ENCODE measurements at regions not wholly inside any gene's neighbourhood (a gene's known extent, or its start where the extent isn't known, plus 50 kb on each side); places are given as distances from the start of the nearest gene placed in this dataset.
"Not testable (repeated sequence)": the region's sequence is repeated elsewhere in the genome, so short reads cannot be mapped to it uniquely, and the experiment has no call there.

DNA sequence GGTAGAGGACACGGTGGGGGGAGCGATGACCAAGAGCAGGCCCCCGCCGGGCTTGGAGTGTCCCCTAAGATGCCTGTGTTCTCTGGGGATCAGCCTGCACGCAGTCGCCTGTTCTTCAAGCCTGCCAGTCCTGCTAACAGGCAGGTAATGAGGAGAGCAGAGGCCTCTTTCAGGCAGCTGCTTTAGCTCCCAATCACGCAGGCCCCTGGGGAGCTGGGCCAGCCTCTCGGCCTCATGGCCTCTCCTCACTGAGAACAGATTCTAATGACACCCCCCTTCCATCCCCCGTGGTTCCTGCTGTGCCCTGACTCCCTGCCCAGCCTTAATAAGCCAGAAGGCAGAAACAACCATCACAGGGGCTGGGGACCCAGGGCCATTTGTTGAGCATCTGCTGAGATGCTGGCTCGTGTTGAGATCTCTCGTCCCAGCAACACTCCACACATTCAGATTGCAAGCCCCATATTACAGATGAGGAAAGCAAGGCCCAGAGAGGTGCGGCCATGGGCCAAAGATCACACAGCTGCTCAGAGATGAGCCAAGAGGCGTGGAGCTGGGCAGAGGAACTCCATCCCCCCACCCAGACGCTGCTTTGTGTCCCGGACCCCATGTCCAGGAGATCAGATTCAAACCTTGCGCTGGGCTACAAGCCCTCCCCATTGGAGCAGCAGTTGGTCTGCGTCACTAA, 71.6 kb upstream of the CASZ1 start:
- no peak for DNase-seq

DNA sequence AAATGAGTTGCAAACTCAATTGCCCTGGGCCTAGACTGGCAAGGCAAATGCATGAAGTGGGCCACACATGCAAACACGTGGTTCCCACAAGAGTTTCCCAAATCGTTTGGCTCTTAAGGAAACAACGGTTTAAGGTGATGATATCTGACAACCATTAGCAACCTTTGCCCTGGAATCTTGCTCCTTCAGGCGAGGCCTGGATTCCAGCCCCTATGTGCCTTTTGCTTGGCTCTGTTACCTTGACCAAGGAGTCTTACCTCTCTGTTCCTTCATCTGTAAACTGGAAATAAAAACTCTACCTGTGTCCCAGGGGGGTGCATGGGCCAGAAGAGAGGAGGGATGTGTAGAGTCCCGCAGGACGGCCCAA, 72.1 kb upstream of the CASZ1 start:
- no peak for DNase-seq

DNA sequence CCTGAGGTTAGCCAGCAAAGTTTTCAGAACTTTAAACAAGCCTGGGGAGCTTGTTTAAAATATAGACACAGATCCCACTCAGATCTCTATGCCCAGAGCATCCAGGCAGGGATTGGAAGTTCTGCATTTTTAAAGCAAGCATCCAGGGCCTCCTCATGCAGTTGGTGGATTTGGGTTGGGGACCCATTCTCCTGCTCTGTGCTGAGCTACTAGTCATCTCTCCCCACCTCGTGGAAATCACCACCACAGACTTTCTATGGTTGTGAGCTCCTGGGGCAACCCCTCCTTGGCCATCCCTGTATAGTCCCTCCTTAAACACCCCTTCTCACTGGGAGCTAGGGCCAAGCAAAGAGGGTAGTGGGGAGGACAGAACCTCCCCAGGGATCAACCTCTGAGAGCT, 73.5 kb upstream of the CASZ1 start:
- DNase-seq, result no peak

DNA sequence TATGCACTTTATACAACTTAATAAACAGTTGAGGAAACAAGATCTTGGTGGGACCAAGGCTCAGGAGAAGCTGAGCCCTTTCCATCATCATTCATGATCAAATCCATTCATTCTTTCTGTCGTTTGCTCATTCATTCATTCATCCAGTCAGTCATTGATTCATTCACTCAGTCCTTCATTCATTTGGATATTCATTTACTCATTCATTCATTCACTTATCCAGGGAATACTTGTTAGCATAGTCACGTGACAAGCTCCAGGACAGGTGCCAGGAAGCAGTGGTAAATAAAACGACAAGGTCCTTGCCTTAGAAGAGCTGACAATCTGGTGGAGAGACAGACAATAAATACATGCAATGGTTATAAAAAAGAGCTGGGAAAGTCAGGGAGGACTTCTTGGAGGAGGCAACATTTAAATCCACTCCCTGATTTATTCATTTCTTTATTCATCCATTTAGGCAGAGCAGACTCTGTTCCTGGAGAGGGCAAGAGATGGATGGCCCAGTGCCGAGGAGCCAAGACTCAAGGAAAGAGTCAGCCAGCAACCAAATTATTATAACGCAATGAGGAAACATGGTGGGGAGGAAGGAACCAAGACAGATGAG, 74.1 kb upstream of the CASZ1 start:
- no peak for DNase-seq

DNA sequence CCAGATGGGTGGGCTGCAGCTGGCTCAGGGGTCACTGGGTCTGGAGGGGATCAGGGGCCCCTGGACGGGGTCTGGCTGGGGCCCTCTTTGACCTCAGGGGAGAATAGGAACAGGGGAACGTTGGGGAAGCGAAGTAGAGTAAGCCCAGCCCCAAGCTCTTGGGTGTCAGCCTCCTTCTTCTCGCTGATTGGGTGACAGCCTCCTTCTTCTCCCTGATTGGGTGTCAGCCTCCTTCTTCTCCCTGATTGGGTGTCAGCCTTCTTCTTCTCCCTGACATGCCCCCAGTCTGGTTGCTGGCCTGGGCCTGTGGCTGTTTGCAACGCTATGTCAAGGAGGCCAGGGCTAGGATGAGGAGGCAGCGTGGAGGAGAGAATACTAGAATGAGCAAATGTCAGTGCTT, 76.7 kb upstream of the CASZ1 start:
- DNase-seq, result no peak

DNA sequence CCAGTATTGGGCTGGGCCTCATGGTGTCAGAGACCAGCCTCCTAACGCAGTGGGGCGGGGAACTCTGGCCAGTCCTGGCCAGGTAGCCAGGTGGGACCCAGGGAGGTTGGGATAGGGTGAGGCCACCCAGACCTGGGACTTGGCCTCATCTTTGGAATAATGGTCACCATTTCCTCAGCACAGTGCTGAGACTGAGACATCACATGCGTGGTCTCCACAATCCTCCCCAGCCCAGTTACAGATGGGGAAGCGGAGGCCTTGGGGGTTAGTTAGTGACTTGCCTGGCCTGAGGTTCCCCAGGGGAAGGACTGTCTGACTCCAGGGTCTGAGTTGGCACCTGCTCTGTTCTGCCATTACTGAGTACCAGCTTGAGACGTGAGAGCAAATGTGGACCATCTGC, 77.9 kb upstream of the CASZ1 start:
- DNase-seq, result no peak

DNA sequence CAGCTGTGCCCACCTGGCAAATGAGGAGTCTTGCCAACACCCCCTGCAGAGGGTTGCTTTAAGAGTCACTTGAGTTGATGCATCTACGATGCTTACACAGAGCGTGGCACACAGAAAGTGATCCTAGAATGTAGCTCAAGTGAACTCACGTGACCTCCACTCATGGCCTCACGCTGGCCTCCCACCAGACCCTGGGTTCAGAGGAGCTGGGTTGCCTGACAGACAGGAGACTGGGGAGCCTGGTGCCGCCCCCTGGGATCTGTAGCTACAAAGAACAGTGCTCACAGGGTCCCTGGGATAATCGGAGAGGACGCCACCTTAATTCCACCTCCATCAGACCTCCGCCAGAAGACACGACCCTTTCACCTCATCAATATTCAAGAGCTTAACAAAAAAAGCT, 81.4 kb upstream of the CASZ1 start:
- DNase-seq, result no peak

DNA sequence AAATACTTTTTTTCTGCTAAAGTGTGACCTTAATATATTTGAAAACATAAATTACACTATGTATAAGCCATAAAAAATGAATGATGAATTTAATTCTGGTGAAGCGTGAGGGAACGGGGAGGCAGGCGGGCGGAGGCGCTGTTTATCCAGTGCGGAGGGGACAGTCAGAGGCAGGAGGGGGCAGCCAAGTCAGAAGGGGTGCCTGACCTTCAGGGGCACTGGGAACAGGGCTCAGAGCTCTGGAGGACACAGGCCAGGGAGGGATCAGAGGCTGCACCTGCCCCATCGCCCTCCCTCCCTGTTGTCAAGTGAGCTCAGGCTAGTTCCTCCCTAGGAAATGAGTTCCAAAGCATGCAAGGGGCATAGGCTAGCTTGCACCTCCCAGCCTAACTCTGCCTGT, 82.0 kb upstream of the CASZ1 start:
- DNase-seq, result no peak

DNA sequence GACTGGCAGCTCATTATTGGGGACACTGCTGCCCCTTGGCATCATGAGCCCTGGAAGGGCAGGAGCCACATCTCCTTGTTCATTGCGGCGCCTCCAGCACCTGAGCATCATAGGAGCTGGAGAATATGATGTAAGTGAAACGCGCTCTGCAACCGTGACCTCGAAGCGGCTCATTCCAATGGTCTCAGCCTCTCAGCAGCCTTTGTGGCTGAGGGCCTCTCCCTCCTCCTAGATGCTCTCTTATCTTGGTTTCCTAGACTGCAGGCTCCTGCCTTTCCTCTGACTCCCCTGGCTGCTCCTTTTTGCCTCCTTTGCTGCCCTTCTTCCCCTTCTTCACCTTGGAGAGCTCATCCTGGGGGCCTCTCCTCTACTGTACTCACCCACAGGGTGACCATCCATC, 83.6 kb upstream of the CASZ1 start:
- DNase-seq, result no peak

DNA sequence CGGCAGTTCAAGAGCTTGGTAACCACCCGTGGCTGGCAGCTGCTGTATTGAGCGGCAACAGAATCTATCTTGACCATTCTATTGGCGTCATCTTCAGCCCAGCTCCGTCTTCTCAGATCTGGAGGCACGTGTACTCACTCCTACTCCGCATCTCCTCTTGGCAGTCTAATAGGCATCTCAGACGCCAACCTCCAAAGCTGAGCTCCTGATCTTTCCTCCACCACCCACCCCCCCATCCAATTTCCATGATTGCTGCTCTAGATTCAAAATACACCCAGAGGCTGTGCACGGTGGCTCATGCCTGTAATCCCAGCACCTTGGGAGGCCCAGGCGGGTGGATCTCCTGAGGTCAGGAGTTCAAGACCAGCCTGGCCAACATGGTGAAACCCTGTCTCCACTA, 84.6 kb upstream of the CASZ1 start:
- DNase-seq, result no peak

DNA sequence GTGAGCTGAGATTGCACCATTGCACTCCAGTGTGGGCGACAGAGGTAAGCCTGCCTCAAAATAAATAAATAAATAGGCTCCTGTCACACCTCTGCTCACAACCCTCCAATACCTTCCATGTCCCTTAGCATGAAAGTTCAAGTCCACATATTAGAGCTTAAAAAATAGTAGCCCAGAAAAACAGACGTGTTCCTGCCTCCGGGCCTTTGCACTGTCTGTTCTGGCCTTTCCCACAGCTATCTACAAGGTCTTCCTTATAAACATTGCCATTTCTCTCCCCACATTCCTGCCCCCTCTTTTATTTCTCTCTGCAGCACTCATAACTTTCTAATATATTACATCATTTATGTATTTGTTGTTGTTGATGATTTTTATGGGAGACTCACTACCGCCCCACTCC, 85.6 kb upstream of the CASZ1 start:
- no peak for DNase-seq

DNA sequence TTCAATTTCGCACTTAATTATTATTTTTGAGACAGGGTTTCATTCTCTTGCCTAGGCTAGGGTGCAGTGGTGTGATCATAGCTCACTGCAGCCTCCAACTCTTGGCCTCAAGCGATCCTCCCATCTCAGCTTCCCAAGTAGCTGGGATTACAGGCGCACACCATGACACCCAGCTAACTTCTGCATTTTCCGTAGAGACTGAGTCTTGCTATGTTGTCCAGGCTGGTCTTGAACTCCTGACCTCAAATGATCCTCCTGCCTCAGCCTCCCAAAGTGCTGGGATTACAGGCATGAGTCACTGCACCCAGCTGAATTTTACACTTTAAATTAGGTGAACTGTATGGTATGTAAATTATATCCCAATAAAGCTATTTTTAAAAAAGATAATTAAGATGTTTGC, 90.6 kb upstream of the CASZ1 start:
- DNase-seq, result not testable (repeated sequence)

DNA sequence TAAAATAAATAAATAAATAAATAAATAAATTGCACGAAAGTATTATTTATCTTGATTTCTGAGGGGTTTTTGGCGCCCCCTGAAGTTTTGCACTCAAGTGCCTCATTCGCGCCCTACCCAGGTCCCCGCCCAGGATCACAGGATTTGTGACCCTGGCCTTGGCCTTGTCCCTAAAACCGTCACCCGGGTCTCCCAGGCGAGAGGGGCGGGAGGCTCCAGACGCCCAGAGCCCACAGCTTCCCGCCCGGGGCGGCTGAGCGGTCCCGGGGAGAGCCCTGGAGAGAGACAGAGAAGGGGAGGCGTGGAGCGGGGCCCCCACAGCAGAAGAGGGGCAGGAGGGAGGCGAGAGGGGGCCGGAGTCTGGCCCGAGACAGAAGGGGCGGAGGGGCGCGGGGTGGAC, 91.8 kb upstream of the CASZ1 start:
- no peak for DNase-seq

DNA sequence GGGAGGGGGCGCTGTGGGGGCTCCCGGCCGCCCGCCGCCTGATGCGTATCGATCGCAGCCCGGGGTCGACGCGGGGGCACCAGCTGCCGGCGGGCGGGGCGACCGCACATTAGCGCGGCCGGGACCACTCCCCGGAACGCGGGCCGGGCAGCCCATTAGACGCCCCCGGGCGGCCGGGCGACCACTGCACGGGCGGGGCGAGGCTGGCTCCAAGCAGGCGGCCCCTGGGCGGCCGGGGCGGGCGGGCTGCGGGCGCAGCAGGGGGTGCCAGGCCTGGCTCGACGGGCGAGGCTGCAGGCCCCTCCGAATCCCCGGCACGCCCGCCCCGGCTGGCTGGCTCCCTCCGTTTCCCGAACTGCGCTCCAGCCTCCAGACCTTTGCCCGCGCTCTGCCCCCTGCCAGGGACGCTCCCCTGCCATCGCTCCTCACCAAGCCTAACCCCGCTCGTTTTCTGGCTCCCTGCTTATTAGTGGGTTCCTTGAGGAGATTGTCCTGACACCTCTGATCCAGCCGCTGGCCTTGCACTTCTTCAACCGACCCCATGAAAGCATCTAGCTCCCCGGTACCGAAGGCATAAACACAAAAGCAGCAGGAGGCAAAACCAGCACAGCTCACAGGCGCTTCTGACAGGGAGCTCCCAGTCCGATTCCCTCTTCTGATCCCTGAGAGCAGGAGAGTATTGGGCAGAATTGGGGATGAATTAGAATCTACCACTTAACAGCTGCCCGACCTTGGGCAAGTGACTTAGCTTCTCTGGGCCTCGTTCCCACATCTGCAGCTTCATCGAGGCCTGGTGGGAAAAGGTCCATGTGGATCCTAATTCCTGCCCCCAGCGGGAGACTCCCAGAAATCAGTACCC, 92.6 kb upstream of the CASZ1 start:
- no peak for DNase-seq

DNA sequence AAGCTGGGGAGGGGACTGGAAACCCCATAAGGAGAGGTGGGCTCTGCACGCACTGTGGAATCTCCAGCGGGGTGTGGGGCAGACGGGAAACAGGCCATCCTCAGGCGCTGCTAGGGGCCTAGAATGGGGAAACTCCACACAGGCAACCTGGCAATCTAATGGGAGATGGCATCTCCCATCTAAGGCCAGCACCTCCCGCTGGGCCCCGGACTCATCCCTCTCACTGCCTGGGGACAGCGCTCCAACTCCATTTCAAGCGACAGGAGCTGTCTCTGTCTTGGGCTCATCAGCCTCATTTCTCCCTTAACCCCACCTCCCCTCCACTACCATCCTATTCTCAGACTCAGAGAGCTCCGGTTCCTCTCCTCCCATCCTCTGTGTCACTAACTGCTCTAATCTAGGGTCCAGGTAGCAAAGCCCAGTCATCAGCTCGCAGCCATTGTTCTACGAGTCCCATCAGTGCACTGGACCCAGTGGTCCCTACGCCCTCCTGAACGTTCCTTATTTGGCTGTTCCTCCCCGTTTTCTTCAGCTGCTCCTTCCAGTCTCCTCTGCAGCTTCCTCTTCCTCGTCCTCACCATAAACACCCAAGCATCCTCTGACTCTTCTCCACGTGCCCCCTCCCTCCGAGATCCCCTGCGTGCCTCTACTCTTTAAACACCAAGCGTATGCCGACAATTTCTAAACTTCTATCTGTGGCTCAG, 93.4 kb upstream of the CASZ1 start:
- no peak for DNase-seq

DNA sequence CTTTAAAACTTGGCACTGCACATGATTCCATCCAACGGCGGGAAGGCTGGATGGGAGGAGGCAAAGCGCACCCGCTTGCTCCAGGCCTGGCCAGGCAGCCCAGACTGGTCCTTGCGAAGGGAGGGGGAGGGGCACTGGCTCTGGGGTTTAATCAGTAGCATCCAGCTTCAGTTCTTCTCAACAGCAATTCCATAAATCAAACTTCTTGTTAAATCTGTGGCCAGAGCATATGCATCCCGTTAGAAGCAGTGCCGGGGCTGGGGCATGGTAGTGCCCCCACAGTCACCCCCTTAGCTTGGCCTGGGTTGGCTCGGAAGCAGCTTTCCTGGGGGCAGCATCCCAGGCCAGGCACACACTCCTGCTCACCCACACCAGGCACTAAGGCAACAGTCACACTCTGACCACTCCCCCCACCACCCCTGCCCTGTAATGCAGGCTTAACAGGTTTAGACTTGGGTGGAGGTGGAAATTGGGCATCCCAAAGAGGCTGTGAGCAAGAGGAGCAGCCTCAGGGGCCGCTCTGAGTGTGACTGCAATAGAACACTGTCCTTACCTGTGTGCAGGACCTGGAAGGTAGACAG, 94.1 kb upstream of the CASZ1 start:
- no peak for DNase-seq

DNA sequence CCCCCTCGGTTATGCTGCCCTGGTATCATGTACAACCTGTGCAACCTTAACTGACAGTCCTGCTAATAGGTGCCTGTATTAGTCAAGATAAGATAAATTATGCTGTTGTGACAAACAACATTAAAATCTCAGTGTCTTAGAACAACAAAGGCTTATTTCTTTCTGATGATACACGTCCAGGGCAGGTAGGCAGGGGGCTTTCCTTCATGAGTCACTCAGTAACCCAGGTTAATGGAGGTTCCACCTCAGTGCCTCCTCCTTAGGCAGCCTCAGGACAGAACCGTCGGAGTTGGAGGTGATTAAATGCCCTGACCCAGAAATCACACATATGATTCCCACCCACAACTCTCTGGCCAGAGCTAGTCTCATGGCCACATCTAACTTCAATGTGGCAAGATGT, 94.6 kb upstream of the CASZ1 start:
- no peak for DNase-seq

DNA sequence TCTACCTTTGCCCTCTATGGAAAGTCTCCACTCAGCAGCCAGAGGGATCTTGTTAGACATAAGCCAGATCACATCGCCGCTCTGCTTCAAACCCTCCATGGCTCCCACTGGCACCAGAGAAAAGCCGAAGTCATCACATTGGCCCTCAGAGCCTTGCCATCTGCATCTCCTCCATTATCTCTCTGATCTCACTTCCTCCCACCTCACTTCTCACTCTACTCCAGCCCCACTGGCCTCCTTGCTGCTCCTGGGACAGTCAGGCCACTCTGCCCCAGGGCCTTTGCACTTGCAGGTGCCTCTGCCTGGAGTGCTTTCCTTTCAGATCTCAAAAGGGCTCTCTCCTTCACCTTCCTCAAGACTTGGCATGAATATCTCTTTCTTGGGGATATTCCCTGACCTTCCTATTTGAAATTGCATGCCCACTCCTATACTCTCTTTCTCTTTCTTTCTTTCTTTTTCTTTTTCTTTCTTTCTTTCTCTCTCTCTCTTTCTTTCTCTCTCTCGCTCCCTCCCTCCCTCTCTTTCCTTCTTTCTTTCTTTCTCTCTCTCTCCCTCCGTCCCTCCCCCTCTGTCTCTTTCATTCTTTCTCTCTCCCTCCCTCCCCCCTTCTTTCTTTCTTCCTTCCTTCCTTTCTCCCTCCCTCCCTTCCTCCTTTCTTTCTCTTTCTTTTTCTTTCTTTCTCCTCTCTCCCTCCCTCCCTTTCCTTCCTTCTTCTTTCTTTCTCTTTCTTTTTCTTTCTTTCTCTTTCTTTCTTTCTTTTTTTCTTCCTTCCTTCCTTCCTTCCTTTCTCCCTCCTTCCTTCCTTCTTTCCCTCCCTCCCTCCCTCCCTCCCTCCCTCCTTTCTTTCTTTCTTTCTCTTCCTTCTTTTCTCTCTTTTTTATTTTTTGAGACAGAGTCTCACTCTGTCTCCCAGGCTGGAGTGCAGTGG, 96.0 kb upstream of the CASZ1 start:
- DNase-seq, result no peak

DNA sequence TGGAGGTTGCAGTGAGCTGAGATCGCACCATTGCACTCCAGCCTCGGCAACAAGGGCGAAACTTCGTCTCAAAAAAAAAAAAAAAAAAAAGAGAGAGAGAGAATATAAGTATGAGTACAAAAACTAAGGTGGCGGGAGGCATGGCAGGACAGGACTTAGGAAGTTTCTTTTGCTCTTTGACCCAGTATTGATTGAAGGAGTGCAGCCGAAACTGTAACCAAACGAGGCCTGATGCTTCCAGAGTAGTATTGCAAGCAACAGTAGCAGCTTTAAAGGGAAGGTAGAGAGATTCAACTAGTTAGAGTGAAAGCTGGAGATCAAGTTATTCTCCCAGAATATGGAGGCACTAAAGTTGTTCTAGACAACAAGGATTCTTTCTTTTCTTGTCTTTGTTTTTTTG, 99.2 kb upstream of the CASZ1 start:
- no peak for DNase-seq

DNA sequence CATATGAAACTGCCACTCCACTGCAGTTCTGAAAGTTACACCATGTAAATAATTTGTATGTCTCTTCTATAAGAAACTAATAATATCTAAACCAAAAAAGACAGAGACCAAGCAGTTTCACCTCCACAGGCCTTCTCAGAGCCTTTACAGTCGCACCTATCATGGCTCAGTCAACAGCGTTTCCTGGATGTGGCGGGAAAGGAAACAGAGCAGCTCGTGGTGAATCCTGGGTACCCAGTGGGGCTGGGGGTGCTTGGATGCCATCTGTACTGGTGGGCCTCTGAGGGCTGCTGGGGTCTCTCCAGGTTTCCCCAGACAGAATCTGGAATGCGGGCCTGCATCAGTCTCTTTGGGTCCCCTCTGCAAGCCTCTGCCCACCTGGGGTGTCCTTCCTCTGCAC, 100.2 kb upstream of the CASZ1 start:
- DNase-seq, result no peak

DNA sequence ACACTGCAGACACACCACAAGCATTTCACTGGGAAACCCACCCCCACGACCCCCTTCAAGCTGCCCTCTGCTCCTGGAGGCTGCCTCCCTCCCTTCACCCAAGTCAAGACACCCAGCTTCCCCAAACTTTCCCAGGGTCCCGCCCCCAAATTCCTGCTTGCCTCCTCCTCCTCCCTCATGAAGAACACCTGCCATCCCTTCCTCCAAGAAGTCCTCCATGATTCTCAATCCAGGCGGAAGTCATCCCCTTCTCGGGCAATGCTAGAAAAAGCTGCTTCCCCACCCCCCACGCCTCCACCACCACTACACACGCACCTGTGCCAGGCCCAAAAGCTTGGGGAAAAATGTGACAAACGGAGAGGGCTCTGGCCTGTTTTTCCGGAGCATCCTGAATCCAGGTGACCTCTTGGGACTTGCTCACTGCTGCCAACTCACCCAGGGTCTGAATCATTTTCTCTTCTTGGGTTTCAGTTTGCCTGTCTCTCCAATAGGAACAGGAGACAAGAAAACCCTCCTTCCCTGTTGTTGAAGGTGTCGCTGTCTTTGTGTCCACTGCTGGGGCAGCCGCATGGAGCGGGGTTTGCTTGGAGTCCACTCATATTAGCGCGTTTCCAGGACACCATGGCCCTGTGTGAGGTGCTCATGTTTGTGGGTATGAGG, 101.0 kb upstream of the CASZ1 start:
- no peak for DNase-seq

All from hindlimb muscle (tissue), 1 donor.